Chondrocyte (in vitro differentiated cells): ENCODE measurements at regions not wholly inside any gene's neighbourhood (a gene's known extent, or its start where the extent isn't known, plus 50 kb on each side); places are given as distances from the start of the nearest gene placed in this dataset.
"Not testable (repeated sequence)": the region's sequence is repeated elsewhere in the genome, so short reads cannot be mapped to it uniquely, and the experiment has no call there.

Experiments
- DNase-seq: peaks from one replicate; pipeline ENCODE4 v3.0.0; 2021; ENCODE audit warnings: mixed read lengths, low spot score
- H3K27ac Mint-ChIP-seq: one replicate; pipeline ENCODE4 v1.8.0; 2021; ENCODE audit warnings: mild to moderate bottlenecking, moderate library complexity, mixed read lengths; ENCODE audit not compliant: unreplicated experiment
- H3K27me3 Mint-ChIP-seq: 2 replicates; pipeline ENCODE4 v1.8.0; 2021; ENCODE audit warnings: low read depth, mixed read lengths
- H3K36me3 Mint-ChIP-seq: 2 replicates; pipeline ENCODE4 v1.8.0; 2021; ENCODE audit warnings: low read depth, mixed read lengths
- H3K4me1 Mint-ChIP-seq: 2 replicates; pipeline ENCODE4 v1.8.0; 2021; ENCODE audit warnings: low read depth, mild to moderate bottlenecking, mixed read lengths
- H3K4me3 Mint-ChIP-seq: one replicate; pipeline ENCODE4 v1.8.0; 2021; ENCODE audit warnings: mild to moderate bottlenecking, moderate library complexity, mixed read lengths; ENCODE audit not compliant: unreplicated experiment
- H3K9me3 Mint-ChIP-seq: 2 replicates; pipeline ENCODE4 v1.8.0; 2021; ENCODE audit warnings: low read depth, mixed read lengths
- CTCF ChIP-seq: fragments of 200-600 bp; sonication (generic); IDR thresholded peaks from 2 replicates; pipeline ENCODE4 v1.5.0; 2021; ENCODE audit warnings: antibody characterized with exemption, mild to moderate bottlenecking, moderate library complexity

- Mint-ChIP-seq H3K9me3 (no peaks in the 10 kb centered on the region), H3K27ac (no peak overlapping the region), H3K4me1 (no peaks in the 10 kb centered on the region), H3K4me3 (no peak overlapping the region), H3K27me3 (peaks cover 20% of the 10 kb centered on the region), H3K36me3 (no peaks in the 10 kb centered on the region)
- DNase-seq, result no peak
- TF ChIP-seq CTCF, result no peak
Observed at GRCh38 chr3:137134431-137134830, 176.6 kb downstream of the IL20RB start.

- Mint-ChIP-seq H3K4me1 (no peaks in the 10 kb centered on the region), H3K36me3 (no peaks in the 10 kb centered on the region), H3K9me3 (no peaks in the 10 kb centered on the region), H3K27me3 (peaks cover 23% of the 10 kb centered on the region), H3K4me3 (no peak overlapping the region), H3K27ac (no peak overlapping the region)
- no peak for TF ChIP-seq CTCF
- DNase-seq, result no peak
Observed at GRCh38 chr3:137148406-137148805, 190.6 kb downstream of the IL20RB start.

GRCh38 chr3:137148917-137149316 is 191.1 kb downstream of the IL20RB start:
- no peak for DNase-seq
- peaks cover 22% of the 10 kb centered on the region for H3K27me3 Mint-ChIP-seq
- no peaks in the 10 kb centered on the region for H3K9me3 Mint-ChIP-seq
- no peak overlapping the region for H3K27ac Mint-ChIP-seq
- no peaks in the 10 kb centered on the region for H3K4me1 Mint-ChIP-seq
- H3K4me3 Mint-ChIP-seq, result no peak overlapping the region
- H3K36me3 Mint-ChIP-seq, result no peaks in the 10 kb centered on the region
- no peak for TF ChIP-seq CTCF

- H3K9me3 Mint-ChIP-seq, result no peaks in the 10 kb centered on the region
- no peaks in the 10 kb centered on the region for H3K36me3 Mint-ChIP-seq
- no peak overlapping the region for H3K4me3 Mint-ChIP-seq
- TF ChIP-seq CTCF, result no peak
- no peak for DNase-seq
- H3K27me3 Mint-ChIP-seq, result peaks cover 26% of the 10 kb centered on the region
- no peak overlapping the region for H3K27ac Mint-ChIP-seq
- H3K4me1 Mint-ChIP-seq, result no peaks in the 10 kb centered on the region
Observed at GRCh38 chr3:137150825-137151224, 193.0 kb downstream of the IL20RB start.

DNA sequence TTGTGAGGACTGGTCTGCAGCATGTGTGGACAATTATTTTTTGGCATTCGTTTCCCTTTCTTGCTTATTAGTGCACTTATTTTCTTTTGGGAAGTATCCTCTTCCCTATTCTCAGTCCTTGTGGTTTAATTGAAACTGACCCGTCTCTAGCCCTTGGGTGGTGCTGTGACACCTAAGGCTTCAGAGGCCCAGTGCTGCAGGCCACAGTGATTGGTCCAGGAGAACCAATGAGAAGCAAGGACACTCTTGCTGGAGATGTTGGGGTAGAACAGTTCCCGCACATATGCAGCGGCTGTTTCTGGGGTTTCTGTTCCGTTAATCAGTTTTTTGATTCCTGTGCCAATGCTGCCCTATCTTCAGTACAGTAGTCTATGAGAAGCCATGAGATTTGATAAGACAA is 195.3 kb downstream of the IL20RB start:
- H3K27ac Mint-ChIP-seq, H3K9me3 Mint-ChIP-seq, H3K4me3 Mint-ChIP-seq, H3K36me3 Mint-ChIP-seq, DNase-seq, H3K4me1 Mint-ChIP-seq: not testable (repeated sequence)
- peaks cover 19% of the 10 kb centered on the region for H3K27me3 Mint-ChIP-seq

- H3K4me3 Mint-ChIP-seq, result no peak overlapping the region
- no peak for TF ChIP-seq CTCF
- peaks cover 14% of the 10 kb centered on the region for H3K27me3 Mint-ChIP-seq
- no peak overlapping the region for H3K27ac Mint-ChIP-seq
- H3K36me3 Mint-ChIP-seq, result no peaks in the 10 kb centered on the region
- H3K4me1 Mint-ChIP-seq, result no peaks in the 10 kb centered on the region
- DNase-seq, result no peak
- H3K9me3 Mint-ChIP-seq, result no peaks in the 10 kb centered on the region
Observed at GRCh38 chr3:137163241-137163871, 205.6 kb downstream of the IL20RB start.
